RWPE1 (cell line): ENCODE measurements at regions not wholly inside any gene's neighbourhood (a gene's known extent, or its start where the extent isn't known, plus 50 kb on each side); places are given as distances from the start of the nearest gene placed in this dataset.

Source experiments
- CTCF ChIA-PET: fragments of 350-600 bp; sonication (Branson Sonifier 250); formaldehyde crosslinking; extraction: SDS; loops from one replicate; lab custom pipeline; 2021; lab: Yijun Ruan, JAX
- POLR2A ChIA-PET: fragments of 400-600 bp; formaldehyde crosslinking; extraction: SDS; loops from one replicate; lab custom pipeline; 2020; ENCODE audit warnings: antibody characterized with exemption; ENCODE audit not compliant: low non-redundant PET; lab: Yijun Ruan, JAX
- DNase-seq: peaks from one replicate; pipeline ENCODE4 v3.0.0; 2012; ENCODE audit warnings: low spot score
- H3K27ac ChIP-seq: fragments of 450-650 bp; 2 replicates; pipeline ENCODE4 v1.5.1; 2017
- CTCF ChIP-seq: fragments of 450-650 bp; conservative IDR thresholded peaks from 2 replicates; pipeline ENCODE4 v1.5.1; 2017; ENCODE audit warnings: low read depth, mild to moderate bottlenecking

- POLR2A ChIA-PET, result no interaction called here
- no peak for DNase-seq
- CTCF ChIA-PET, result interaction anchor here (0.6 kb wide), 1 partner anchor 1273 kb away, joined by 3 read pairs; no protein-coding TSS in a partner anchor
- no peak overlapping the region for H3K27ac ChIP-seq
- no peak for TF ChIP-seq CTCF
Observed at GRCh38 chr10:130453721-130454542, 317.7 kb downstream of the GLRX3 start.

GRCh38 chr10:130454543-130455000 lies 318.4 kb downstream of the GLRX3 start:
- DNase-seq, result no peak
- no peak overlapping the region for H3K27ac ChIP-seq
- ChIA-PET CTCF (no interaction called here), POLR2A (no interaction called here)
- no peak for TF ChIP-seq CTCF

GRCh38 chr10:130455111-130455695 lies 319.0 kb downstream of the GLRX3 start:
- no peak overlapping the region for H3K27ac ChIP-seq
- TF ChIP-seq CTCF, result no peak
- no peak for DNase-seq
- ChIA-PET CTCF (no interaction called here), POLR2A (no interaction called here)

GRCh38 chr10:130455791-130456190 lies 319.6 kb downstream of the GLRX3 start:
- DNase-seq, result no peak
- no peak for TF ChIP-seq CTCF
- ChIA-PET CTCF (no interaction called here), POLR2A (no interaction called here)
- H3K27ac ChIP-seq, result no peak overlapping the region

GRCh38 chr10:130456616-130457015 lies 320.4 kb downstream of the GLRX3 start:
- no peak overlapping the region for H3K27ac ChIP-seq
- POLR2A ChIA-PET, result interaction anchor here (0.6 kb wide), 1 partner anchor 8 kb away, joined by 3 read pairs; no protein-coding TSS in a partner anchor
- CTCF ChIA-PET, result no interaction called here
- TF ChIP-seq CTCF, result no peak
- no peak for DNase-seq

GRCh38 chr10:130458509-130458908 lies 322.3 kb downstream of the GLRX3 start:
- POLR2A ChIA-PET, result no interaction called here
- no peak overlapping the region for H3K27ac ChIP-seq
- CTCF ChIA-PET, result no interaction called here
- no peak for TF ChIP-seq CTCF
- no peak for DNase-seq
